ENCODE measurements at regions not wholly inside any gene's neighbourhood (a gene's known extent, or its start where the extent isn't known, plus 50 kb on each side); places are given as distances from the start of the nearest gene placed in this dataset.

- CTCF ChIA-PET = interaction anchor here (0.6 to 0.7 kb wide), 3 partner anchors 157 to 1132 kb away, joined by 3 to 4 read pairs (median 4); no protein-coding TSS in a partner anchor
- POLR2A ChIA-PET = no interaction called here
Measured at GRCh38 chr5:88388476-88389337, 120.1 kb upstream of the TMEM161B start.

GRCh38 chr5:88384886-88385285 lies 116.2 kb upstream of the TMEM161B start:
- CTCF ChIA-PET = no interaction called here
- POLR2A ChIA-PET = no interaction called here

- CTCF ChIA-PET = no interaction called here
- POLR2A ChIA-PET = no interaction called here
Measured at GRCh38 chr5:88380332-88380731, 111.7 kb upstream of the TMEM161B start.

GRCh38 chr5:88377705-88378656 lies 109.3 kb upstream of the TMEM161B start:
- CTCF ChIA-PET = no interaction called here

GRCh38 chr5:88377240-88377639 lies 108.6 kb upstream of the TMEM161B start:
- ChIA-PET POLR2A (no interaction called here), CTCF (no interaction called here)

More at GRCh38 chr5:88377705-88378656, 109.3 kb upstream of the TMEM161B start:
- POLR2A ChIA-PET = no interaction called here

- CTCF ChIA-PET = no interaction called here
- POLR2A ChIA-PET = no interaction called here
Measured at GRCh38 chr5:88376728-88377127, 108.1 kb upstream of the TMEM161B start.

GRCh38 chr5:88374391-88374790 lies 105.7 kb upstream of the TMEM161B start:
- POLR2A ChIA-PET = no interaction called here
- CTCF ChIA-PET = no interaction called here

- CTCF ChIA-PET = no interaction called here
- POLR2A ChIA-PET = no interaction called here
Measured at GRCh38 chr5:88370824-88371223, 102.2 kb upstream of the TMEM161B start.

DNA sequence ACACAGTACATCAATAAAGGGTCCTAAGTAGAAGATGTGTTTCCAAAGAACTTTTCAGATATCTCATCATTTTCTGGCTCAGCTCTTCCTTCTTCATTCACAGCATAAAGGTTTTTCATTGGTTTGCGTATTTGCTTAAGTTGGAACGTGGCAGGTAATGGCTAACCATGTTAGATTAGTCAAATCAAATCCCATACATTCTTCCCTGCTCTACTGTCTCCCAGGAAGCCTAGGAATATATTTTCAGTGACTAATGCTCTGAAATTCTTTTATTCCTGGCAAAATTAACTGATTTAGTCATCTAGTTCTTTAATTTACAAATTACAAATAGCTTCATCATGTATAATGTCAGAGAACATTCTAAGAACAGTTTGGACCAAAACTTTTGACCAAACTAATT lies 99.6 kb upstream of the TMEM161B start:
- POLR2A ChIA-PET = no interaction called here
- CTCF ChIA-PET = no interaction called here

DNA sequence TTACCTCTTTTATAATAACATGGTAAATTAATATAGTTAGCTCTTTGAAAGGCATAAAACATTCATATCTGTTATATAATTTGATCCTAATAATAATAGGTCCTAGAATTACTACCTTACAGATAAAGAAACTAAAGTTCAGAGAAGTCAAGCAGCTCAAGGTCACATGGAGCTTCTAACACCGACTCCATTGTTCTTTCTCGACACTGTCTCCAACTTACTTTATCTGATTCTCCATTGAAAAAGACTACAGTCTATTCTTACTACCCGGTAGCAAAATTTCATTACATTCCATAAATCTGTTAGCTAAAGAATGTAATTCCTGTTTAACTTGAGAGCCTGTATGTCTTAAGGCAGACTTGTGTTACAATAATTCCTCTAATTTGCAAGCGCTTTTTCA lies 96.3 kb upstream of the TMEM161B start:
- CTCF ChIA-PET = no interaction called here
- POLR2A ChIA-PET = no interaction called here

- CTCF ChIA-PET = no interaction called here
- POLR2A ChIA-PET = no interaction called here
Measured at GRCh38 chr5:88355490-88356050, 86.9 kb upstream of the TMEM161B start.

- CTCF ChIA-PET = no interaction called here
- POLR2A ChIA-PET = no interaction called here
Measured at GRCh38 chr5:88325868-88326267, 57.2 kb upstream of the TMEM161B start.

DNA sequence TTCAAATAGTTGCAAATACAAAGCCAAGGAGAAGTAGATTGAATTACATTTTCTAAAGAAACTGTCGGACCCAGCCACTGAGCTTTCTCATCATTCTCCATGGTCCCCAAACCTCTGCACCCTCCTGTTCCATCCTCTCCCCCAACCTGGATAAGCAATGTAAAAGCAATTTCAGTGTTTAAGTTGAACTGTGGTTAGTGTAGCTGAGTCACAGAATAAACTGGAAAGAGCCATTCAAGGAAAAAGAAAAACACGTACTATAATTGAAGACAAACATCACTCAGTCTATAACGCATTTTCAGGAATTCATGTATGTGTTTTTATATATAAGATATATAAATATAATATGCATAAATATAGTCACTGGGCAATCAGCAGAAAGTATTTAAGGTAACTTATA lies 54.1 kb upstream of the TMEM161B start:
- POLR2A ChIA-PET = no interaction called here
- CTCF ChIA-PET = no interaction called here
